OCI-LY7 (cell line): ENCODE measurements at regions not wholly inside any gene's neighbourhood (a gene's known extent, or its start where the extent isn't known, plus 50 kb on each side); places are given as distances from the start of the nearest gene placed in this dataset.

Experiments
- BruUV-seq: library from RNA; stranded (reverse); fragments of 400-500 nt; replicated peaks from 2 replicates; lab custom pipeline; 2021; lab: Mats Ljungman, UMichigan
- CTCF ChIA-PET: fragments of 300-600 bp; sonication (Branson Sonifier 250); formaldehyde crosslinking; loops from one replicate; lab custom pipeline; 2022; ENCODE audit warnings: antibody characterized with exemption; ENCODE audit not compliant: unreplicated experiment; lab: Charles Lee
- POLR2A ChIA-PET: fragments of 300-600 bp; sonication (Branson Sonifier 250); formaldehyde crosslinking; loops from one replicate; lab custom pipeline; 2022; ENCODE audit warnings: antibody characterized with exemption; lab: Charles Lee
- DNase-seq: peaks from one replicate; pipeline ENCODE4 v3.0.0-alpha.2; 2015; ENCODE audit warnings: low spot score
- H2AFZ ChIP-seq: fragments of 200-600 bp; sonication (generic), shearing (Covaris generic); 2 replicates; pipeline ENCODE4 v1.6.1; 2014; ENCODE audit warnings: mild to moderate bottlenecking, antibody characterized with exemption, low read length, moderate library complexity
- H3K27ac ChIP-seq: fragments of 200-600 bp; sonication (generic); 2 replicates; pipeline ENCODE4 v1.5.1; 2014; ENCODE audit warnings: mixed run types, low read depth, mild to moderate bottlenecking, moderate library complexity, low read length, inconsistent platforms; ENCODE audit not compliant: poor library complexity, severe bottlenecking
- H3K36me3 ChIP-seq: fragments of 200-600 bp; sonication (generic); 2 replicates; pipeline ENCODE4 v1.6.1; 2014; ENCODE audit warnings: mild to moderate bottlenecking, antibody characterized with exemption, low read length, moderate library complexity, mixed read lengths; ENCODE audit not compliant: insufficient read depth
- H3K4me1 ChIP-seq: fragments of 200-600 bp; sonication (generic); 2 replicates; pipeline ENCODE4 v1.5.1; 2014; ENCODE audit warnings: mild to moderate bottlenecking, low read length; ENCODE audit not compliant: insufficient read depth, poor library complexity, severe bottlenecking
- H3K4me2 ChIP-seq: fragments of 200-600 bp; sonication (generic); 2 replicates; pipeline ENCODE4 v1.6.1; 2014; ENCODE audit warnings: mild to moderate bottlenecking, low read length
- H3K4me3 ChIP-seq: fragments of 200-600 bp; sonication (generic); 2 replicates; pipeline ENCODE4 v1.5.1; 2014; ENCODE audit warnings: mild to moderate bottlenecking, low read depth, low read length; ENCODE audit not compliant: poor library complexity, severe bottlenecking
- H3K79me2 ChIP-seq: fragments of 200-600 bp; sonication (generic); 2 replicates; pipeline ENCODE4 v1.6.1; 2016; ENCODE audit warnings: low read depth, mild to moderate bottlenecking, low read length, moderate library complexity, mixed read lengths; ENCODE audit not compliant: insufficient read depth
- H3K9me2 ChIP-seq: fragments of 200-600 bp; sonication (generic); 2 replicates; pipeline ENCODE4 v1.6.1; 2016; ENCODE audit warnings: mild to moderate bottlenecking, low read length, mixed read lengths; ENCODE audit not compliant: insufficient read depth
- H3K9me3 ChIP-seq: fragments of 200-600 bp; sonication (generic); 2 replicates; pipeline ENCODE4 v1.6.1; 2014; ENCODE audit warnings: mild to moderate bottlenecking, mixed run types, low read length, mixed read lengths
- H4K20me1 ChIP-seq: fragments of 200-600 bp; sonication (generic); 2 replicates; pipeline ENCODE4 v1.6.1; 2014; ENCODE audit warnings: mild to moderate bottlenecking, antibody characterized with exemption, low read length, moderate library complexity, mixed read lengths; ENCODE audit not compliant: insufficient read depth
- CTCF ChIP-seq: fragments of 200-600 bp; sonication (generic); conservative IDR thresholded peaks from 2 replicates; pipeline ENCODE4 v1.5.1; 2014; ENCODE audit warnings: mild to moderate bottlenecking, antibody characterized with exemption, low read length, moderate library complexity, mixed read lengths
- EZH2phosphoT487 ChIP-seq: fragments of 200-600 bp; sonication (generic); IDR thresholded peaks from 2 replicates; pipeline ENCODE4 v1.6.1; 2018; ENCODE audit warnings: low read depth, borderline replicate concordance, mild to moderate bottlenecking, mixed run types, antibody characterized with exemption, low read length, moderate library complexity, mixed read lengths
- intact Hi-C: fragments of 100-400 bp; cut with micrococcal nuclease; formaldehyde crosslinking; loops from one replicate; pipeline ENCODE4 v1.10.0; 2022; ENCODE audit not compliant: unreplicated experiment

DNA sequence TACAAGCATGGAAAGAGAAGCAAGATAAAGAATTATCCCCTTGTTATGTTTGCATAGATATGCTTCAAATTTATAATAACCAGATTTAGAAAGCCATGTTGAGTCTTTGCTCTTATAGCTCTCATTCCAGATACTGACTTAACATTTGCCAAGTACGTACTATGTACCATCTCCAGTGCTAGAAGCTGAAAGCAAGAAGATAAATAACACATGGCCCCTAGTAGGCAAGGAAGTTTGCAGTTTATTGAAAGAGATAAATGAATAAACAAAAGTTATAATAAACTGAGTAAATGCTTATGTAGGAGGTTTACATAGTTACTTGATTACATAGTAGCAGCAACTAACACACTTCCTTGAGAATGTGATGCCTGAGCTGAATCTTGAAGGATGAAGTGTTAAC, 628.4 kb downstream of the HINT1 start:
- Histone ChIP-seq H2AFZ (no peak overlapping the region), H3K4me3 (no peak overlapping the region), H4K20me1 (no peaks in the 10 kb centered on the region), H3K9me3 (no peaks in the 10 kb centered on the region), H3K9me2 (no peaks in the 10 kb centered on the region), H3K36me3 (no peaks in the 10 kb centered on the region), H3K4me1 (no peaks in the 10 kb centered on the region), H3K79me2 (no peaks in the 10 kb centered on the region), H3K27ac (no peak overlapping the region), H3K4me2 (no peak overlapping the region)
- no peak for TF ChIP-seq EZH2phosphoT487
- TF ChIP-seq CTCF = no peak
- DNase-seq = no peak
- no TSS peak for BruUV-seq
- intact Hi-C loops = no loop called here
- POLR2A ChIA-PET = no interaction called here
- CTCF ChIA-PET = no interaction called here

DNA sequence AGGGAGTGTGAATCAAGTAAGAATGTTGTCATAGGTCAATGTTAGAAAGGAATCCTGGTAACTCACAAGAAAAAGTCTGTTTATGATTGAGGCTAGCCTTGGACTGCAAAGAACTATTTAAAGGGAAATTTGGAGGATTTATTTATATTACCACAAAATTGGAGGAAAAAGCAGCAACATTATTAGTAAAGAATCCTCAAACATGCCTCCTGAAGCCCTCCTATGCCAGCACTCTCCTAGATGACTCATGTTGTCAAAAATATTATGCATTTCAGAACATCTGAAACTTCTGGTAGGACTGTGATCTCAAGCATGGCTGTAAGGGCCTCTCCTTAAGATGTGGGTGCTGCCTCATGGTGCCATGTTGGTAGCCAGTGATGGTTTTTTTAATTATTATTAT, 628.5 kb downstream of the CHSY3 start:
- no peak for TF ChIP-seq EZH2phosphoT487
- TF ChIP-seq CTCF = no peak
- H3K4me3 ChIP-seq = no peak overlapping the region
- POLR2A ChIA-PET = no interaction called here
- H2AFZ ChIP-seq = no peak overlapping the region
- H3K9me3 ChIP-seq = no peaks in the 10 kb centered on the region
- H3K79me2 ChIP-seq = no peaks in the 10 kb centered on the region
- H4K20me1 ChIP-seq = no peaks in the 10 kb centered on the region
- H3K4me2 ChIP-seq = no peak overlapping the region
- no peaks in the 10 kb centered on the region for H3K9me2 ChIP-seq
- no TSS peak for BruUV-seq
- no peak for DNase-seq
- CTCF ChIA-PET = no interaction called here
- no peaks in the 10 kb centered on the region for H3K36me3 ChIP-seq
- intact Hi-C loops = no loop called here
- no peaks in the 10 kb centered on the region for H3K4me1 ChIP-seq
- H3K27ac ChIP-seq = no peak overlapping the region

- Histone ChIP-seq H3K79me2 (no peaks in the 10 kb centered on the region), H3K4me1 (no peaks in the 10 kb centered on the region), H2AFZ (no peak overlapping the region), H3K4me2 (no peak overlapping the region), H3K36me3 (no peaks in the 10 kb centered on the region), H3K4me3 (no peak overlapping the region), H3K9me2 (no peaks in the 10 kb centered on the region), H4K20me1 (no peaks in the 10 kb centered on the region), H3K27ac (no peak overlapping the region), H3K9me3 (no peaks in the 10 kb centered on the region)
- no peak for TF ChIP-seq CTCF
- no peak for TF ChIP-seq EZH2phosphoT487
- no TSS peak for BruUV-seq
- DNase-seq = no peak
- ChIA-PET POLR2A (no interaction called here), CTCF (no interaction called here)
- intact Hi-C loops = no loop called here
Observed at GRCh38 chr5:130529511-130530485, 625.5 kb downstream of the CHSY3 start.
